GM21447 (cell line): ENCODE measurements at regions not wholly inside any gene's neighbourhood (a gene's known extent, or its start where the extent isn't known, plus 50 kb on each side); places are given as distances from the start of the nearest gene placed in this dataset.

Source experiments
- ATAC-seq: cut with Tn5 transposase; IDR thresholded peaks from one replicate; pipeline ENCODE4 v1.9.1; 2021; ENCODE audit not compliant: unreplicated experiment

GRCh38 chr13:63691474-63691873 is 2275.8 kb upstream of the PCDH20 start:
- ATAC-seq, result no peak

GRCh38 chr13:63690672-63691071 is 2275.0 kb upstream of the PCDH20 start:
- no peak for ATAC-seq

GRCh38 chr13:63684822-63685221 is 2269.2 kb upstream of the PCDH20 start:
- ATAC-seq, result no peak

- ATAC-seq, result no peak
Measured at GRCh38 chr13:63680704-63681103, 2265.1 kb upstream of the PCDH20 start.

GRCh38 chr13:63671296-63671695 is 2255.6 kb upstream of the PCDH20 start:
- ATAC-seq, result no peak

- ATAC-seq, result no peak
Measured at GRCh38 chr13:63651394-63651793, 2235.7 kb upstream of the PCDH20 start.

- ATAC-seq, result no peak
Measured at GRCh38 chr13:63643543-63643942, 2227.9 kb upstream of the PCDH20 start.

GRCh38 chr13:63636316-63636993 is 2220.8 kb upstream of the PCDH20 start:
- peak; percentile 70 for ATAC-seq

GRCh38 chr13:63632321-63632720 is 2216.7 kb upstream of the PCDH20 start:
- no peak for ATAC-seq

- no peak for ATAC-seq
Measured at GRCh38 chr13:63631006-63631405, 2215.4 kb upstream of the PCDH20 start.

GRCh38 chr13:63629591-63629990 is 2213.9 kb upstream of the PCDH20 start:
- ATAC-seq, result no peak

GRCh38 chr13:63628310-63628709 is 2212.7 kb upstream of the PCDH20 start:
- ATAC-seq, result no peak

GRCh38 chr13:63625869-63626268 is 2210.2 kb upstream of the PCDH20 start:
- ATAC-seq, result no peak

GRCh38 chr13:63614874-63615612 is 2199.4 kb upstream of the PCDH20 start:
- ATAC-seq, result no peak

- no peak for ATAC-seq
Measured at GRCh38 chr13:63607153-63607552, 2191.5 kb upstream of the PCDH20 start.

- no peak for ATAC-seq
Measured at GRCh38 chr13:63605962-63606361, 2190.3 kb upstream of the PCDH20 start.

- ATAC-seq, result no peak
Measured at GRCh38 chr13:63605403-63605802, 2189.8 kb upstream of the PCDH20 start.

- ATAC-seq, result no peak
Measured at GRCh38 chr13:63595811-63596210, 2180.2 kb upstream of the PCDH20 start.

GRCh38 chr13:63586467-63586866 is 2170.8 kb upstream of the PCDH20 start:
- no peak for ATAC-seq

- ATAC-seq, result no peak
Measured at GRCh38 chr13:63578796-63579195, 2163.1 kb upstream of the PCDH20 start.

- no peak for ATAC-seq
Measured at GRCh38 chr13:63567031-63567430, 2151.4 kb upstream of the PCDH20 start.

GRCh38 chr13:63554157-63554556 is 2138.5 kb upstream of the PCDH20 start:
- ATAC-seq, result no peak

GRCh38 chr13:63551731-63552130 is 2136.1 kb upstream of the PCDH20 start:
- no peak for ATAC-seq
